HEK293 (cell line): ENCODE measurements at regions not wholly inside any gene's neighbourhood (a gene's known extent, or its start where the extent isn't known, plus 50 kb on each side); places are given as distances from the start of the nearest gene placed in this dataset.

Experiments
- CTCF ChIA-PET: fragments of 350-600 bp; formaldehyde crosslinking; extraction: SDS; loops from one replicate; lab custom pipeline; 2021; ENCODE audit warnings: antibody characterized with exemption; lab: Yijun Ruan, JAX
- POLR2A ChIA-PET: fragments of 300-600 bp; formaldehyde crosslinking; extraction: SDS; loops from one replicate; lab custom pipeline; 2020; ENCODE audit warnings: antibody characterized with exemption, inconsistent platforms; lab: Yijun Ruan, JAX
- H3K27ac ChIP-seq: fragments of 200-500 bp; sonication (Bioruptor generic); 2 replicates; pipeline ENCODE4 v1.5.1; 2014; ENCODE audit warnings: low read depth, low read length, control low read depth, inconsistent platforms; ENCODE audit errors: extremely low read depth
- H3K36me3 ChIP-seq, 2 experiments: fragments of 200-500 bp in 1 of 2; sonication (Bioruptor generic) in 1 of 2; 1 replicate in 1 of 2; 2 replicates in 1 of 2; pipeline ENCODE4 v1.5.1; 2014 to 2017; ENCODE audit warnings: inconsistent platforms in 2 of 2, low read length in 2 of 2; ENCODE audit not compliant: control insufficient read depth in 2 of 2, insufficient read depth in 1 of 2
- H3K4me1 ChIP-seq: fragments of 200-500 bp; sonication (Bioruptor generic); 2 replicates; pipeline ENCODE4 v1.5.1; 2014; ENCODE audit warnings: mild to moderate bottlenecking, low read length, inconsistent platforms; ENCODE audit not compliant: control insufficient read depth, insufficient read depth
- H3K4me3 ChIP-seq: 2 replicates; pipeline ENCODE4 v1.5.1; 2011; ENCODE audit warnings: low read depth, mild to moderate bottlenecking, control low read depth, low read length, moderate library complexity
- H3K9me3 ChIP-seq: fragments of 200-500 bp; sonication (Bioruptor generic); 2 replicates; pipeline ENCODE4 v1.5.1; 2014; ENCODE audit warnings: low read depth, low read length, inconsistent platforms; ENCODE audit not compliant: control insufficient read depth, insufficient read depth
- BCL11B ChIP-seq: fragments of 450-650 bp; formaldehyde crosslinking; IDR thresholded peaks from 2 replicates; pipeline ENCODE4 v1.5.1; 2016; ENCODE audit warnings: low read depth, missing biosample characterization, missing genetic modification characterization
- ZNF132 ChIP-seq: fragments of 450-650 bp; formaldehyde crosslinking; IDR thresholded peaks from 2 replicates; pipeline ENCODE4 v1.5.1; 2017; ENCODE audit warnings: missing biosample characterization, missing genetic modification characterization, borderline replicate concordance
- ZNF174 ChIP-seq: fragments of 450-650 bp; formaldehyde crosslinking; IDR thresholded peaks from 2 replicates; pipeline ENCODE4 v1.5.0; 2017; ENCODE audit warnings: missing biosample characterization, mild to moderate bottlenecking, missing genetic modification characterization
- ZNF223 ChIP-seq: fragments of 450-650 bp; formaldehyde crosslinking; IDR thresholded peaks from 2 replicates; pipeline ENCODE4 v1.5.1; 2016; ENCODE audit warnings: missing biosample characterization, missing genetic modification characterization
- ZNF341 ChIP-seq: fragments of 450-650 bp; formaldehyde crosslinking; IDR thresholded peaks from 2 replicates; pipeline ENCODE4; 2016; ENCODE audit warnings: low read depth, missing biosample characterization, missing genetic modification characterization
- ZNF600 ChIP-seq: fragments of 450-650 bp; formaldehyde crosslinking; IDR thresholded peaks from 2 replicates; pipeline ENCODE4 v1.5.1; 2016; ENCODE audit warnings: missing biosample characterization, missing genetic modification characterization
- ZNF792 ChIP-seq: fragments of 450-650 bp; formaldehyde crosslinking; IDR thresholded peaks from 2 replicates; pipeline ENCODE4 v1.5.1; 2016; ENCODE audit warnings: missing biosample characterization, missing genetic modification characterization
- ZSCAN16 ChIP-seq: fragments of 450-650 bp; formaldehyde crosslinking; IDR thresholded peaks from 2 replicates; pipeline ENCODE4 v1.5.1; 2016; ENCODE audit warnings: missing biosample characterization, missing genetic modification characterization
- TF ChIP-seq, protein P1 (sequence below): fragments of 450-650 bp; formaldehyde crosslinking; IDR thresholded peaks from 2 replicates; pipeline ENCODE4 v1.5.1; 2016; ENCODE audit warnings: missing biosample characterization, missing genetic modification characterization, borderline replicate concordance
- TF ChIP-seq, protein P2 (sequence below): fragments of 450-650 bp; formaldehyde crosslinking; IDR thresholded peaks from 2 replicates; pipeline ENCODE4 v1.5.1; 2017; ENCODE audit warnings: missing biosample characterization, missing genetic modification characterization
- TF ChIP-seq, protein P3 (sequence below): fragments of 450-650 bp; formaldehyde crosslinking; IDR thresholded peaks from 2 replicates; pipeline ENCODE4 v1.5.1; 2016; ENCODE audit warnings: missing biosample characterization, missing genetic modification characterization
- TF ChIP-seq, protein P4 (sequence below): IDR thresholded peaks from 2 replicates; pipeline ENCODE4 v1.6.1; 2011; ENCODE audit warnings: mild to moderate bottlenecking, low read depth, low read length, borderline replicate concordance
- TF ChIP-seq, protein P5 (sequence below): fragments of 450-650 bp; formaldehyde crosslinking; IDR thresholded peaks from 2 replicates; pipeline ENCODE4 v1.5.1; 2017; ENCODE audit warnings: missing biosample characterization, mild to moderate bottlenecking, missing genetic modification characterization, moderate library complexity

DNA sequence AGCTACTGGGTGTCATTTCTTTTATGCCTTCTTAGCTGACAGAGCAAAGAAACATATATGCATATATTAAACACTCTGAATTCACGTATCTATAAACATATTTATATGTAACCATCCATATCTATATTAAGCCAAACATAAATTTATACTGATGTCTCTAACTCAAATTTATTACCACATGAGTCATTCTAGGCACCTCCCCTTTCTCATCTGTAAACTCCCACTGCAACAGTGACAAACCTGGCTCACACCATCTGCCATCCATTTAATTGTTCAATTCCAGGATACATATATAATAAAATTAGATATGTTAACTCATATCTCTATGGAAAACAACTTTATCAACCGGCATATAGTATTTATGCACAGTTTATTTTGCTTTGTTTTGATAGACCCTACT is 722.3 kb downstream of the SORCS1 start:
- Histone ChIP-seq H3K4me1 (0 out of 2 replicates have a peak, but pooled peaks cover 4% of the 10 kb centered on the region), H3K27ac (no peak overlapping the region), H3K4me3 (no peak overlapping the region), H3K36me3 (no peaks in the 10 kb centered on the region), H3K9me3 (no peaks in the 10 kb centered on the region)
- CTCF ChIA-PET: interaction anchor here (0.6 to 1.4 kb wide), 2 partner anchors 129 to 283 kb away, joined by 3 to 5 read pairs; no protein-coding TSS in a partner anchor
- TF ChIP-seq BCL11B (tag by site-specific recombination): no peak
- POLR2A ChIA-PET: no interaction called here

DNA sequence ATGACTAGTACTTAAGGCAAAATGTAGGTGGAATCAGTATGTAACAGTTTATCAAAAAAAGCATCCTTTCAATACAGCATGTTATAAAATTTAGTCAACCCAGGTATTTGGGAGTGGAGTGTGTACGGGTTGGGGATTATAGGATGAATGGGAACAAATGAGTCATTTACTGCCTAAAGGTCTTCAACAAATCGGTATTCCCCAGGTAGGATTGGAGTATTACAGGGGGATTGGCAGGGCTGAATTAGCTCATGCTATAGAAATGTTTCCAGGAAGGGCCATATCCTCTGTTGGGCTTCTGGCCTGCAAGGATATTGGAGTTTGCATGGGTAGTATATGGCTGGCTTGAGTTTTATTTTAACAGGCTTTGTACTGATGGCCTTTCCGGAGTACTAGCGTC is 723.7 kb downstream of the SORCS1 start:
- ChIA-PET POLR2A (interaction anchor here (0.6 kb wide), 1 partner anchor 556 kb away, joined by 3 read pairs; no protein-coding TSS in a partner anchor), CTCF (interaction anchor here (1.3 to 1.4 kb wide), 2 partner anchors 131 to 271 kb away, joined by 3 read pairs; no protein-coding TSS in a partner anchor)
- TF ChIP-seq ZNF341 (tag by site-specific recombination) (no peak), ZNF132 (tag by site-specific recombination) (no peak), ZNF174 (tag by site-specific recombination) (no peak), ZNF223 (tag by site-specific recombination) (no peak), ZSCAN16 (tag by site-specific recombination) (no peak), ZNF792 (tag by site-specific recombination) (no peak), ZNF600 (no peak)
- TF ChIP-seq, protein P1, sequence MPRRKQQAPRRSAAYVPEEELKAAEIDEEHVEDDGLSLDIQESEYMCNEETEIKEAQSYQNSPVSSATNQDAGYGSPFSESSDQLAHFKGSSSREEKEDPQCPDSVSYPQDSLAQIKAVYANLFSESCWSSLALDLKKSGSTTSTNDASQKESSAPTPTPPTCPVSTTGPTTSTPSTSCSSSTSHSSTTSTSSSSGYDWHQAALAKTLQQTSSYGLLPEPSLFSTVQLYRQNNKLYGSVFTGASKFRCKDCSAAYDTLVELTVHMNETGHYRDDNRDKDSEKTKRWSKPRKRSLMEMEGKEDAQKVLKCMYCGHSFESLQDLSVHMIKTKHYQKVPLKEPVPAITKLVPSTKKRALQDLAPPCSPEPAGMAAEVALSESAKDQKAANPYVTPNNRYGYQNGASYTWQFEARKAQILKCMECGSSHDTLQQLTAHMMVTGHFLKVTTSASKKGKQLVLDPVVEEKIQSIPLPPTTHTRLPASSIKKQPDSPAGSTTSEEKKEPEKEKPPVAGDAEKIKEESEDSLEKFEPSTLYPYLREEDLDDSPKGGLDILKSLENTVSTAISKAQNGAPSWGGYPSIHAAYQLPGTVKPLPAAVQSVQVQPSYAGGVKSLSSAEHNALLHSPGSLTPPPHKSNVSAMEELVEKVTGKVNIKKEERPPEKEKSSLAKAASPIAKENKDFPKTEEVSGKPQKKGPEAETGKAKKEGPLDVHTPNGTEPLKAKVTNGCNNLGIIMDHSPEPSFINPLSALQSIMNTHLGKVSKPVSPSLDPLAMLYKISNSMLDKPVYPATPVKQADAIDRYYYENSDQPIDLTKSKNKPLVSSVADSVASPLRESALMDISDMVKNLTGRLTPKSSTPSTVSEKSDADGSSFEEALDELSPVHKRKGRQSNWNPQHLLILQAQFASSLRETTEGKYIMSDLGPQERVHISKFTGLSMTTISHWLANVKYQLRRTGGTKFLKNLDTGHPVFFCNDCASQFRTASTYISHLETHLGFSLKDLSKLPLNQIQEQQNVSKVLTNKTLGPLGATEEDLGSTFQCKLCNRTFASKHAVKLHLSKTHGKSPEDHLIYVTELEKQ: no peak
- TF ChIP-seq, protein P2, sequence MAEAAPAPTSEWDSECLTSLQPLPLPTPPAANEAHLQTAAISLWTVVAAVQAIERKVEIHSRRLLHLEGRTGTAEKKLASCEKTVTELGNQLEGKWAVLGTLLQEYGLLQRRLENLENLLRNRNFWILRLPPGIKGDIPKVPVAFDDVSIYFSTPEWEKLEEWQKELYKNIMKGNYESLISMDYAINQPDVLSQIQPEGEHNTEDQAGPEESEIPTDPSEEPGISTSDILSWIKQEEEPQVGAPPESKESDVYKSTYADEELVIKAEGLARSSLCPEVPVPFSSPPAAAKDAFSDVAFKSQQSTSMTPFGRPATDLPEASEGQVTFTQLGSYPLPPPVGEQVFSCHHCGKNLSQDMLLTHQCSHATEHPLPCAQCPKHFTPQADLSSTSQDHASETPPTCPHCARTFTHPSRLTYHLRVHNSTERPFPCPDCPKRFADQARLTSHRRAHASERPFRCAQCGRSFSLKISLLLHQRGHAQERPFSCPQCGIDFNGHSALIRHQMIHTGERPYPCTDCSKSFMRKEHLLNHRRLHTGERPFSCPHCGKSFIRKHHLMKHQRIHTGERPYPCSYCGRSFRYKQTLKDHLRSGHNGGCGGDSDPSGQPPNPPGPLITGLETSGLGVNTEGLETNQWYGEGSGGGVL (tag by site-specific recombination): no peak
- TF ChIP-seq, protein P3, sequence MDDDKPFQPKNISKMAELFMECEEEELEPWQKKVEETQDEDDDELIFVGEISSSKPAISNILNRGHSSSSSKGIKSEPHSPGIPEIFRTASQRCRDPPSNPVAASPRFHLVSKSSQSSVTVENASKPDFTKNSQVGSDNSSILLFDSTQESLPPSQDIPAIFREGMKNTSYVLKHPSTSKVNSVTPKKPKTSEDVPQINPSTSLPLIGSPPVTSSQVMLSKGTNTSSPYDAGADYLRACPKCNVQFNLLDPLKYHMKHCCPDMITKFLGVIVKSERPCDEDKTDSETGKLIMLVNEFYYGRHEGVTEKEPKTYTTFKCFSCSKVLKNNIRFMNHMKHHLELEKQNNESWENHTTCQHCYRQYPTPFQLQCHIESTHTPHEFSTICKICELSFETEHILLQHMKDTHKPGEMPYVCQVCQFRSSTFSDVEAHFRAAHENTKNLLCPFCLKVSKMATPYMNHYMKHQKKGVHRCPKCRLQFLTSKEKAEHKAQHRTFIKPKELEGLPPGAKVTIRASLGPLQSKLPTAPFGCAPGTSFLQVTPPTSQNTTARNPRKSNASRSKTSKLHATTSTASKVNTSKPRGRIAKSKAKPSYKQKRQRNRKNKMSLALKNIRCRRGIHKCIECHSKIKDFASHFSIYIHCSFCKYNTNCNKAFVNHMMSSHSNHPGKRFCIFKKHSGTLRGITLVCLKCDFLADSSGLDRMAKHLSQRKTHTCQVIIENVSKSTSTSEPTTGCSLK (tag by site-specific recombination): no peak
- TF ChIP-seq, protein P4, sequence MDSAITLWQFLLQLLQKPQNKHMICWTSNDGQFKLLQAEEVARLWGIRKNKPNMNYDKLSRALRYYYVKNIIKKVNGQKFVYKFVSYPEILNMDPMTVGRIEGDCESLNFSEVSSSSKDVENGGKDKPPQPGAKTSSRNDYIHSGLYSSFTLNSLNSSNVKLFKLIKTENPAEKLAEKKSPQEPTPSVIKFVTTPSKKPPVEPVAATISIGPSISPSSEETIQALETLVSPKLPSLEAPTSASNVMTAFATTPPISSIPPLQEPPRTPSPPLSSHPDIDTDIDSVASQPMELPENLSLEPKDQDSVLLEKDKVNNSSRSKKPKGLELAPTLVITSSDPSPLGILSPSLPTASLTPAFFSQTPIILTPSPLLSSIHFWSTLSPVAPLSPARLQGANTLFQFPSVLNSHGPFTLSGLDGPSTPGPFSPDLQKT: no peak
- TF ChIP-seq, protein P5, sequence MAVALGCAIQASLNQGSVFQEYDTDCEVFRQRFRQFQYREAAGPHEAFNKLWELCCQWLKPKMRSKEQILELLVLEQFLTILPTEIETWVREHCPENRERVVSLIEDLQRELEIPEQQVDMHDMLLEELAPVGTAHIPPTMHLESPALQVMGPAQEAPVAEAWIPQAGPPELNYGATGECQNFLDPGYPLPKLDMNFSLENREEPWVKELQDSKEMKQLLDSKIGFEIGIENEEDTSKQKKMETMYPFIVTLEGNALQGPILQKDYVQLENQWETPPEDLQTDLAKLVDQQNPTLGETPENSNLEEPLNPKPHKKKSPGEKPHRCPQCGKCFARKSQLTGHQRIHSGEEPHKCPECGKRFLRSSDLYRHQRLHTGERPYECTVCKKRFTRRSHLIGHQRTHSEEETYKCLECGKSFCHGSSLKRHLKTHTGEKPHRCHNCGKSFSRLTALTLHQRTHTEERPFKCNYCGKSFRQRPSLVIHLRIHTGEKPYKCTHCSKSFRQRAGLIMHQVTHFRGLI (tag by site-specific recombination): no peak
- Histone ChIP-seq H3K4me1 (0 out of 2 replicates have a peak, but pooled peaks cover 4% of the 10 kb centered on the region), H3K36me3 (no peaks in the 10 kb centered on the region), H3K27ac (no peak overlapping the region), H3K9me3 (no peaks in the 10 kb centered on the region), H3K4me3 (no peak overlapping the region)
